ENCODE measurements at regions not wholly inside any gene's neighbourhood (a gene's known extent, or its start where the extent isn't known, plus 50 kb on each side); places are given as distances from the start of the nearest gene placed in this dataset.

DNA sequence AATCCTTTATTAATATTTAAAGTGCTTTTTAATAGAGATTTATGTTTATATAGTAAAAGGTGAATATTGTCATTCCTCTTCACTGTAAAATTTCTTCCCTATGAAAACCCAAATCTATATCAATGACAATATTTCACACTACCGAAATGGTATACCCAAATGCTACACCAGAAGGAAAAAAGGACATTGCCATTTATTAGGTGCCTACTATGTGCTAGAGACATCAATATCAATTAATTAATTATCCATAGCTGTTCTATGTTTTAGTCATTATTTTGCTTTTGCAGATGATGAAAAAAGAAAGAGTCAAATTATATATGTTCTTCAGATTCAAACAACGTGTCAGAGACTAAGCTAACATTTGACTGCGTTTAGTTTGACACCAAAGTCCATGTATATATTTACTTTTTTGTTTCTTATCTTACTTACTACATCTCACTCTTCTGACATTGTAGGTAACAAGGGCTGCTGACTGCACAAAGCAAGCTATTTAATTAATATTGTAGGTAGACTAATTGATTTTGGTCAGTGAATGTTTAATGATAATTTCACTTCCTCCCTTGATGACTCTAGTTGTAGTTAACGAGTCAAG lies 614.0 kb upstream of the FOXG1 start:
- Histone ChIP-seq H3K4me1 (no peaks in the 10 kb centered on the region), H3K4me3 (replicated peaks in 1 of 3) (no peak overlapping the region), H3K27ac (no peak overlapping the region), H3K9me3 (no peaks in the 10 kb centered on the region), H3K27me3 (no peaks in the 10 kb centered on the region), H3K36me3 (no peaks in the 10 kb centered on the region)
- intact Hi-C loops (cut with DNase I): no loop called here
- WGBS, 2 donors: 71 to 73% methylated on average over 4 of the region's 4 CpGs
- no peak for TF ChIP-seq POLR2A (IDR thresholded peaks at IDR 0.05)
- TF ChIP-seq, protein P1, sequence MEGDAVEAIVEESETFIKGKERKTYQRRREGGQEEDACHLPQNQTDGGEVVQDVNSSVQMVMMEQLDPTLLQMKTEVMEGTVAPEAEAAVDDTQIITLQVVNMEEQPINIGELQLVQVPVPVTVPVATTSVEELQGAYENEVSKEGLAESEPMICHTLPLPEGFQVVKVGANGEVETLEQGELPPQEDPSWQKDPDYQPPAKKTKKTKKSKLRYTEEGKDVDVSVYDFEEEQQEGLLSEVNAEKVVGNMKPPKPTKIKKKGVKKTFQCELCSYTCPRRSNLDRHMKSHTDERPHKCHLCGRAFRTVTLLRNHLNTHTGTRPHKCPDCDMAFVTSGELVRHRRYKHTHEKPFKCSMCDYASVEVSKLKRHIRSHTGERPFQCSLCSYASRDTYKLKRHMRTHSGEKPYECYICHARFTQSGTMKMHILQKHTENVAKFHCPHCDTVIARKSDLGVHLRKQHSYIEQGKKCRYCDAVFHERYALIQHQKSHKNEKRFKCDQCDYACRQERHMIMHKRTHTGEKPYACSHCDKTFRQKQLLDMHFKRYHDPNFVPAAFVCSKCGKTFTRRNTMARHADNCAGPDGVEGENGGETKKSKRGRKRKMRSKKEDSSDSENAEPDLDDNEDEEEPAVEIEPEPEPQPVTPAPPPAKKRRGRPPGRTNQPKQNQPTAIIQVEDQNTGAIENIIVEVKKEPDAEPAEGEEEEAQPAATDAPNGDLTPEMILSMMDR (IDR thresholded peaks at IDR 0.05): no peak
- DNase-seq: no peak

DNA sequence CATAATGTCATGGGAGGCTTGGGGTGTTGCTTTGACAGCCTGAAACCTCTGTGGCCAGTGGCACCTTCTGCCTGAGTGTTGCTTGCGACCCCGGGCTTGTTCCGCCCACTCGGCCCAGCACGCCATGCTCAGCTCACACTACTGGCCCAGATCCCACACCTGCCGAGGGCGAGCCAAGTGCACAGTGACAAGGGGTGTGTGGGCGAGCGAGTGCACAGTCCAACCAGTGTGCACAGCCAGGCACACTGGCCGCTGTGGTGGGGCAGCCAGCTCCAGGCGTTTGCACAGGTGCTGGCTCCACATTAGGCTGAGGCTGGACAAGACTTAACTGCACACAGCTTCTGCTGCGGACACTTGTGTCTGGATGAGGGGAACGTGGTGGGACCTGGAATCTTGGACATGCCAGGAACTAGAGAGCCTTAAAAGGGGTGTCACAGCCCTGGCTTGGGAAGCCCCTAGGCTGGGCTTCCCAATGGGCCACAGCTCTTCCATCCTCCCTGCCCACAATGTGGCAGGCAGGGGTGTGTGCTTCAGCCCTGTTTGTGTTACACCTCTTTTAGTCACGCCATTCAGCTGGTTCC lies 609.2 kb upstream of the FOXG1 start:
- Histone ChIP-seq H3K27ac (no peak overlapping the region), H3K27me3 (no peaks in the 10 kb centered on the region), H3K4me3 (replicated peaks in 1 of 3) (no peak overlapping the region), H3K4me1 (no peaks in the 10 kb centered on the region), H3K36me3 (no peaks in the 10 kb centered on the region), H3K9me3 (no peaks in the 10 kb centered on the region)
- no peak for DNase-seq
- intact Hi-C loops (cut with DNase I): no loop called here
- TF ChIP-seq, protein P1 (IDR thresholded peaks at IDR 0.05): no peak
- no peak for TF ChIP-seq POLR2A (IDR thresholded peaks at IDR 0.05)
- WGBS, 2 donors: 82 to 85% methylated on average over 12 to 14 of the region's 14 CpGs

DNA sequence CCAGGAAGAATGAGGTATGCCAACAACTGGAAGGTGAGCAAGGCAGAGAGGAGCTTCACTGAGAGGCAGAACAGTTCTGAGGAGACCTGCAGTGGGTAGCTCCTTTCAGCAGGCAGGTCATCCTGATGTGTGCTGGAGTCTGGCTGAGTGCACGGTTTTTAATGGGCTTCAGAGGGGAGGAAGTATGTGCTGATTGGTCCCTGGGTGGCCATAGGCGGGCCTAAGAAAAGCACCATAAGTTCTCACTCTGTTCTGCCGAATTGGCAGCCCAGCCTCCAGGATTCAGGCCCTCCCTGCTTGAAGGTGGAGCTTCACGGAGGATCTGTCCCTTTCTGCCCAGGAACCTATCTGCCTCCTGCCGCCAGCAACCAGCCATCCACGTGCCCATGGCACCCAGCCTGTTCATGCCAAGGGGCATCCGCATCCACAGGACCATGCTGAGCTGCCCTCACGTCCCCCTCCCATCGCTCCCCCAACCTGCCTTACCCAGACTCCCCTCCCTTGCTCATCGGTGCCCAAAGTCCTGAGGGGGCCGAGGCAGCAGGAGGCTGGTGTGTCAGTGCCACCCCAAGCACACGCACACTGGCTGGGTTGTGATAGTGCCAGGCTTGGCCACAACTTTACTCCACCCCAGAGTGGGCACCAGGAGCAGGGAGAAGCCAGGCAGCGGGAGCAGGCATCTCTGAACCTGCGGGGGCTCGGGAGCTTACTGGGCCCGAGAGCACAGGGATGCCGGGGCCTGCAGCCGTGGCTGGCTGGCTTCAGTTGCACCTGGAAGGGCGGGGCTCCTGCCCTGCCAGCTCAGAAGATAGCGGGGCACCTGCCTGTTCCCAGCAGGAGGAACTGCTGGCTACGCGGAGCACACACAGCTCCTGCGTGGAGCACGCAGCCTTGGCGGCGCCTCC lies 608.4 kb upstream of the FOXG1 start:
- H3K4me3 ChIP-seq (replicated peaks in 1 of 3): no peak overlapping the region
- intact Hi-C loops (cut with DNase I): no loop called here
- H3K27ac ChIP-seq: no peak overlapping the region
- no peaks in the 10 kb centered on the region for H3K27me3 ChIP-seq
- 91 to 94% methylated on average over 19 of the region's 26 CpGs for WGBS, 2 donors
- no peaks in the 10 kb centered on the region for H3K4me1 ChIP-seq
- H3K36me3 ChIP-seq: no peaks in the 10 kb centered on the region
- DNase-seq: no peak
- TF ChIP-seq, protein P1 (IDR thresholded peaks at IDR 0.05): no peak
- no peak for TF ChIP-seq POLR2A (IDR thresholded peaks at IDR 0.05)
- H3K9me3 ChIP-seq: no peaks in the 10 kb centered on the region

DNA sequence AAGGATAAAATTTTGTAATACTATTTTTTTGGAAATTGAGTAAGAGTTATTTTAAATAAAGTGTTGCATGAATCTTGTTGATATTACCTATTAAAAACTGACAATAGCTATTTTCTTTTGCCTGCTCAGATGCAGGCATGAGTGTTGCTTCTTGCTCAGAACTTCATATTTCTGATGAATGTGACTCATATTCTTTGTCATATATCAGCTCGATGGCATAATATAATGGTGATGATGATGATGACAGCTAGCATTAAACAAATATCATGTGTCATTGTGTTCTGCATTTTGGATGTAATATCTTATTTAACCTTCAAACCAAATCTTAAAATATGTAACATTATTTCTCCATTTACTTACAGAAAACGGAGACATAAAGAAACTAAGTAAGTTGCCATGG lies 605.5 kb upstream of the FOXG1 start:
- WGBS, 2 donors: 87% methylated on average over 2 of the region's 2 CpGs
- H3K4me3 ChIP-seq (replicated peaks in 1 of 3): no peak overlapping the region
- intact Hi-C loops (cut with DNase I): no loop called here
- no peak overlapping the region for H3K27ac ChIP-seq
- DNase-seq: no peak
- no peaks in the 10 kb centered on the region for H3K9me3 ChIP-seq
- no peaks in the 10 kb centered on the region for H3K27me3 ChIP-seq
- H3K4me1 ChIP-seq: no peaks in the 10 kb centered on the region
- H3K36me3 ChIP-seq: no peaks in the 10 kb centered on the region
- no peak for TF ChIP-seq POLR2A (IDR thresholded peaks at IDR 0.05)
- TF ChIP-seq, protein P1 (IDR thresholded peaks at IDR 0.05): no peak

DNA sequence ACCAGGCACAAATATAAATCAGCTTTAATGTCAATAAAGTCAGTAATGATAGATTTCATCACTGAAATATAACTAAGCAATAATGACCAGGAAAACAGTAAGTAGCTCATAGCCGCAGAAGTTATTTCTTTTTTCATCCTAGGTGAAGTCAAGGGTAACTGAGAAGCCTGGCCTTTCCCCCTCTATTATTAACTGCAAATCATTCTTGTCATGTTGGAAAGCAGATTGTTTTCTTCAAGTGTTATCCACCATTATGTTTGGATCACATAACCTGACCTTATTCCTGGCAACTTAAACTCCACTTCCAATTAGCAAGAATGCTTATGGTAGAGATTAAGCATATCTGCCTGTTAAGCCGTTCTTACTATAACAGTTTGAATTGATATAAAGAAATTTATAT lies 603.4 kb upstream of the FOXG1 start:
- no peak overlapping the region for H3K27ac ChIP-seq
- H3K9me3 ChIP-seq: no peaks in the 10 kb centered on the region
- intact Hi-C loops (cut with DNase I): no loop called here
- H3K27me3 ChIP-seq: no peaks in the 10 kb centered on the region
- H3K36me3 ChIP-seq: no peaks in the 10 kb centered on the region
- H3K4me1 ChIP-seq: no peaks in the 10 kb centered on the region
- no peak for DNase-seq
- 56 to 66% methylated on average over 2 of the region's 2 CpGs for WGBS, 2 donors
- TF ChIP-seq, protein P1 (IDR thresholded peaks at IDR 0.05): no peak
- TF ChIP-seq POLR2A (IDR thresholded peaks at IDR 0.05): no peak
- no peak overlapping the region for H3K4me3 ChIP-seq (replicated peaks in 1 of 3)

Data from thyroid gland (tissue), 4 donors.